Loucy (cell line): ENCODE measurements at regions not wholly inside any gene's neighbourhood (a gene's known extent, or its start where the extent isn't known, plus 50 kb on each side); places are given as distances from the start of the nearest gene placed in this dataset.

Source experiments
- H2AFZ ChIP-seq: fragments of 200-600 bp; sonication (generic); 2 replicates; pipeline ENCODE4 v1.6.0; 2016; ENCODE audit warnings: antibody characterized with exemption, mild to moderate bottlenecking, low read length, moderate library complexity
- H3F3A ChIP-seq: fragments of 200-600 bp; 2 replicates; pipeline ENCODE4 v1.6.0; 2016; ENCODE audit warnings: antibody characterized with exemption, low read depth, mild to moderate bottlenecking
- H3K27me3 ChIP-seq: fragments of 200-600 bp; sonication (generic); 2 replicates; pipeline ENCODE4 v1.6.1; 2014; ENCODE audit warnings: low read length, mild to moderate bottlenecking; ENCODE audit not compliant: insufficient read depth, poor library complexity, severe bottlenecking
- H3K36me3 ChIP-seq: fragments of 200-600 bp; sonication (generic); 2 replicates; pipeline ENCODE4 v1.6.1; 2016; ENCODE audit warnings: low read length; ENCODE audit not compliant: insufficient read depth
- H3K4me1 ChIP-seq: fragments of 200-600 bp; sonication (generic); 2 replicates; pipeline ENCODE4 v1.5.1; 2014; ENCODE audit warnings: low read length, mild to moderate bottlenecking; ENCODE audit not compliant: insufficient read depth, poor library complexity, severe bottlenecking
- H3K4me2 ChIP-seq: fragments of 200-600 bp; sonication (generic); 2 replicates; pipeline ENCODE4 v1.6.0; 2014; ENCODE audit warnings: antibody characterized with exemption, low read length, low read depth, mild to moderate bottlenecking; ENCODE audit not compliant: poor library complexity, severe bottlenecking
- H3K4me3 ChIP-seq: fragments of 200-600 bp; sonication (generic); 2 replicates; pipeline ENCODE4 v1.5.1; 2014; ENCODE audit warnings: low read length, mild to moderate bottlenecking, mixed read lengths; ENCODE audit not compliant: poor library complexity, severe bottlenecking
- H3K79me2 ChIP-seq: fragments of 200-600 bp; sonication (generic); 2 replicates; pipeline ENCODE4 v1.6.1; 2014; ENCODE audit warnings: low read length; ENCODE audit not compliant: insufficient read depth
- H3K9ac ChIP-seq: fragments of 200-600 bp; sonication (generic); 2 replicates; pipeline ENCODE4 v1.6.0; 2014; ENCODE audit warnings: mild to moderate bottlenecking, low read depth, low read length, moderate library complexity; ENCODE audit not compliant: poor library complexity, severe bottlenecking
- H3K9me2 ChIP-seq: fragments of 200-600 bp; sonication (generic); replicated peaks from 2 replicates; pipeline ENCODE4 v1.6.1; 2016; ENCODE audit warnings: low read depth, low read length, mixed read lengths
- H3K9me3 ChIP-seq: fragments of 200-600 bp; sonication (generic); 2 replicates; pipeline ENCODE4 v1.6.1; 2014; ENCODE audit warnings: mild to moderate bottlenecking, antibody characterized with exemption, low read length, low read depth; ENCODE audit not compliant: insufficient read depth
- H4K20me1 ChIP-seq: fragments of 200-600 bp; sonication (generic); 2 replicates; pipeline ENCODE4 v1.6.0; 2014; ENCODE audit warnings: antibody characterized with exemption, low read length, mild to moderate bottlenecking; ENCODE audit not compliant: insufficient read depth, poor library complexity, severe bottlenecking
- CTCF ChIP-seq: fragments of 200-600 bp; sonication (generic); conservative IDR thresholded peaks from 2 replicates; pipeline ENCODE4 v1.5.1; 2014; ENCODE audit warnings: mild to moderate bottlenecking, antibody characterized with exemption, low read length
- EZH2phosphoT487 ChIP-seq: fragments of 200-600 bp; IDR thresholded peaks from 2 replicates; pipeline ENCODE4 v1.6.1; 2018; ENCODE audit warnings: antibody characterized with exemption, mild to moderate bottlenecking, moderate library complexity, borderline replicate concordance

- H3K27me3 ChIP-seq, result no peaks in the 10 kb centered on the region
- H3F3A ChIP-seq, result no peaks in the 10 kb centered on the region
- H3K4me3 ChIP-seq, result no peak overlapping the region
These were observed 385.6 kb downstream of the HNRNPD start for GRCh38 chr4:81988178-81988577.

GRCh38 chr4:81984746-81985145 is 389.0 kb downstream of the HNRNPD start:
- Histone ChIP-seq H3K4me1 (peaks cover 18% of the 10 kb centered on the region), H3K36me3 (no peaks in the 10 kb centered on the region), H3K4me2 (no peak overlapping the region), H2AFZ (no peak overlapping the region), H3K9me3 (no peaks in the 10 kb centered on the region), H3K4me3 (no peak overlapping the region), H3K27me3 (no peaks in the 10 kb centered on the region), H4K20me1 (no peaks in the 10 kb centered on the region), H3K9ac (no peak overlapping the region), H3K79me2 (no peaks in the 10 kb centered on the region), H3F3A (no peaks in the 10 kb centered on the region), H3K9me2 (no peaks in the 10 kb centered on the region)
- no peak for TF ChIP-seq EZH2phosphoT487
- no peak for TF ChIP-seq CTCF

More at GRCh38 chr4:81988178-81988577, 385.6 kb downstream of the HNRNPD start:
- H3K79me2 ChIP-seq, result no peaks in the 10 kb centered on the region
- TF ChIP-seq EZH2phosphoT487 (no peak), CTCF (no peak)
- peaks cover 10% of the 10 kb centered on the region for H3K4me1 ChIP-seq
- no peaks in the 10 kb centered on the region for H3K9me2 ChIP-seq
- no peaks in the 10 kb centered on the region for H4K20me1 ChIP-seq
- no peaks in the 10 kb centered on the region for H3K36me3 ChIP-seq
- H3K9ac ChIP-seq, result no peak overlapping the region
- H3K9me3 ChIP-seq, result no peaks in the 10 kb centered on the region
- H2AFZ ChIP-seq, result no peak overlapping the region
- H3K4me2 ChIP-seq, result no peak overlapping the region

- Histone ChIP-seq H3K36me3 (no peaks in the 10 kb centered on the region), H3K4me2 (peak overlapping the region; percentile 47), H3F3A (no peaks in the 10 kb centered on the region), H3K79me2 (no peaks in the 10 kb centered on the region), H3K9me3 (no peaks in the 10 kb centered on the region), H4K20me1 (no peaks in the 10 kb centered on the region), H3K4me1 (peaks cover 19% of the 10 kb centered on the region), H2AFZ (no peak overlapping the region), H3K9ac (no peak overlapping the region), H3K4me3 (peak overlapping the region; percentile 36), H3K27me3 (no peaks in the 10 kb centered on the region), H3K9me2 (no peaks in the 10 kb centered on the region)
- TF ChIP-seq CTCF (no peak), EZH2phosphoT487 (no peak)
These were observed 390.8 kb downstream of the HNRNPD start for GRCh38 chr4:81982846-81983540.
